Omental fat pad (tissue), 3 donors: ENCODE measurements at regions not wholly inside any gene's neighbourhood (a gene's known extent, or its start where the extent isn't known, plus 50 kb on each side); places are given as distances from the start of the nearest gene placed in this dataset.
A peak's percentile ranks its signal among the peaks of the same experiment; 100 is the strongest.

Experiments
- ATAC-seq: fragments of 150-250 bp; one replicate; pipeline ENCODE4 v1.9.1; 2016; ENCODE audit warnings: mild to moderate bottlenecking, moderate library complexity; ENCODE audit not compliant: low FRiP score
- DNase-seq: peaks from one replicate; pipeline ENCODE4 v3.0.0-alpha.2; 2019; ENCODE audit warnings: low spot score
- CTCF ChIP-seq, 3 donors: fragments of 450-650 bp; IDR thresholded peaks; one replicate each; pipeline ENCODE4 v1.5.1; 2016 to 2017; ENCODE audit warnings: antibody characterized with exemption in 3 of 3, mild to moderate bottlenecking in 3 of 3, moderate library complexity in 2 of 3

DNA sequence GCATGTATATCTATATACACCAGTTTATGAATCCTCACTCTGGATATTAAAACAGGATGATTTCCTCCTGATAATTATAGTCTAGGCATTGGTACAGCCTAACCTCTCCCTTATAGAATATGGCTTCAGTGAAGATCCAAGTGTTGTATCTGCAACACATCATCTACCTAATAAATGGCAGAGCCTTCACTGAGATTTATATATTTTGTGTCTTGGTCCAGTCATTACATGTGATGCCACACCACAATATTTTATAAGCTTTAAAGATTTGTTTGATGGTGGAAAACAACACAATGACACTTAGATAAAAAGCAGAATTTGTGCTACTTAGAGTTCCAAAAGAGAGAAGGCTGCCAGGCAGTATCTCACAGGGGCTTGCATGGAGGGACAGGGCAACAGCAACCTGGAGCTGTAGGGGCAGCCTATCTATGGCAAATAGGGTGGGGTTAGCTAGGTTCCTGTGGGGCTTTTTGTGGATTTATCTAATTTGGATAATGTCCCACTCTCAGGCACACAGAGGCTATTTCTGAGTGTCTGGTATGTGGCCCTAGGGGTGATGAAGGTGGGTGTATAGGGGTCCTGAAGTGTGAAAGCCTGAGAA, 1736.7 kb upstream of the PRR20A start:
- no peak for TF ChIP-seq CTCF (IDR thresholded peaks at IDR 0.05)
- DNase-seq (no peak), ATAC-seq (no peak)

DNA sequence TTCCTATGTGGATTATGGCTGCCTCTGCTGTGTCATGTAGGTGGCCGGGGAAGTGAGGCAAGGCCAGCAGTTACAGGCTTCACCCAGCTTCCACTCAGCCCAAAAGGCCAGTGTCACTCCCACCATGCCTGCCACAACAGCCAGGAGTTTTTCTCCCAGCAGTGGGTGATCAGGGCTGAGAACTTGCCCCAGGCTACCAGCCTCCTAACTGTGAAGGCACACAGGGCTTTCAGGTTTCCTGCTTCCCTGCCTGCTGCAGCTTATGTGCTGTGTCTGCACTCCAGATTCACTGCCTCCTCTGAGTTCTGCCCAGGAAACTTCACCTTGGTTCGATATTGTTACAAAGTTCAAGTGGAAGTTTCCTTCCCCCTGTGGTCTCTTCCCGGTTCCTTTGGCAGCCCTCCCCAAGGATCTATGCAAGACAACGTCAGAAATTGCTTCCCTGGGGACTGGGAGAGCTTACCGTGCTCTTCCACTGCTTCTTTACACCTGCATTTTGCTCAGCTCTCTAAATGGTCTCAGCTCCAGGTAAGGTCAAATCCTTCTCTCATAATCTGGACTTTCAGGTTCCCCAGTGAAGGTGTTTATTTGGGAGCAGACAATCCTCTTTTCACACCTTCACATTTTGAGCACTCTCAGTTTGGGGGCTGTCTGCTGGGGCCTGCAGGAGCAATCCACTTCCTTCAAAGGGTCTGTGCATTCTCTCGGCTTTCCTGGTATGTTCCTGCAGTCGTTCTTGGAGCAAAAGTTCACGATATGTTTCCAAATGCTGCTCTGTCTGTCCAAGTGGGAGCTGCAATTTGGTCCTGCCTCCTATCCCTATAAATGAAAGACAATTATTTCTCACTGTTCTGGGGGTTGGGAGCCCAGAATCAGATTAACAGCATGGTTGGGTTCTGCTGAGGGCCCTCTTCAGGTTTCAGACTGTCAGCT, 1730.1 kb upstream of the PRR20A start:
- ATAC-seq (no peak), DNase-seq (no peak)
- no peak for TF ChIP-seq CTCF (IDR thresholded peaks at IDR 0.05)

GRCh38 chr13:55418095-55418494, 1722.6 kb upstream of the PRR20A start:
- ATAC-seq (peak; percentile 73), DNase-seq (no peak)
- TF ChIP-seq CTCF (IDR thresholded peaks at IDR 0.05), result no peak

- no peak for TF ChIP-seq CTCF (IDR thresholded peaks at IDR 0.05)
- no peak for ATAC-seq
- DNase-seq, result no peak
Observed at GRCh38 chr13:55432814-55433213, 1707.9 kb upstream of the PRR20A start.

GRCh38 chr13:55437162-55437561, 1703.6 kb upstream of the PRR20A start:
- no peak for DNase-seq
- TF ChIP-seq CTCF (IDR thresholded peaks at IDR 0.05), result no peak
- ATAC-seq, result no peak

GRCh38 chr13:55439450-55439849, 1701.3 kb upstream of the PRR20A start:
- no peak for TF ChIP-seq CTCF (IDR thresholded peaks at IDR 0.05)
- ATAC-seq, result no peak

More at GRCh38 chr13:55439450-55439849, 1701.3 kb upstream of the PRR20A start:
- no peak for DNase-seq
